Brain pericyte (primary cell): ENCODE measurements at regions not wholly inside any gene's neighbourhood (a gene's known extent, or its start where the extent isn't known, plus 50 kb on each side); places are given as distances from the start of the nearest gene placed in this dataset.

Experiments
- DNase-seq: peaks from one replicate; pipeline ENCODE4 v3.0.0-alpha.2; 2012; ENCODE audit warnings: low read depth, low spot score

DNA sequence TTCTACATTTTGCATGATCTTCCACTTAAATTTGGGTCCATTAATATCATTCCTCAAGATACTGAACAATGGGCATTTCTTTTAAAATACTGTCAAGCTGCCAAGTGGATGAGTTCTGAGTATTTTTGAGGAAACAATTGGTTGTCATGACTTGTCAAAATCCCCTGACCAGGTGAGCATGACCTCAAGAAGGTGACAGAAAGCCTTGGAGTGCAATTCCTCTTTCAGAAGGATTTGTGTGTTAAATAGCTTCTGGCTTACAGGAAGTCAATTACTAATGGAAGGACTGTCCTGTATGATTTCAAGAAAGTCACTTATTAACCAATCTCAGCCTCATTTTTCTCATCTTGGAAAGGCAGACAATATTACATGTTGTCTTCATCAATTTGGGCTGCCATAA is 460.6 kb downstream of the TSN start:
- no peak for DNase-seq

DNA sequence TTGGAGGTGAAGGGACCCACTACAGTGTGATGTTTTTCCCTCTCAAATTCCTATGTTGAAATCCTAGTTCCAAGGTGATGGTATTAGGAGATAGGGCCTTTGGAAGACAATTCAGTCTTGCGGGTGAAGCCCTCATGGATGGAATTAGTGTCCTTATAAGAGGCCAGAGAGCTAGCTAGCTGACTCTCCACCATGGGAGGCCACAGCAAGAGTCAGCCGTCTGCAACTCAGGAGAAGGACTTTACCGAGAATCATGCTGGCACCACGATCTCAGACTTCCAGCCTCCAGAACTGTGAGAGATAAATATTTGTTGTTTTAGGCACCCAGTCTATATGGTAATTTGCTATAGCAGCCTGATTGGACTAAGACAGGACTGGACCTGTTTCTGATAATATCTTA is 461.4 kb downstream of the TSN start:
- DNase-seq, result no peak

DNA sequence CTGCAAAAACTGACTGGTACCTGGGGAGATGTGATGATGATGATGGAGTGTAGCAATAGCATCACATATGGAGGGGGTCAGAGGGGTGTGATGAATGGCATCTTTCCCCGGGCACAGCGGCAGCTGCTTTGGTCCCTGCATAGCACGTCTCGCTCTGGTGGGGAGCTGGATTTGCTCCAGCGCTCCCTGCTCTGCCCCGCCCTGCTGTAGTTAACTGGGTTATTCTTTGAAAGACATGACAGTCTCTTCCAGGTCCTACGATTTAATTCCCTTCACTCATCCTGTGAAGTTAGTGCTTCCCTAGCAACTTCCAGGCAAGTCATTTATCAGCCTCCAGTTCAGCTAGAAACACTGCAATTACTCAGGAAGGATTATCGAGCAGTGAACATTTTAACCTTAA is 463.1 kb downstream of the TSN start:
- DNase-seq, result no peak

DNA sequence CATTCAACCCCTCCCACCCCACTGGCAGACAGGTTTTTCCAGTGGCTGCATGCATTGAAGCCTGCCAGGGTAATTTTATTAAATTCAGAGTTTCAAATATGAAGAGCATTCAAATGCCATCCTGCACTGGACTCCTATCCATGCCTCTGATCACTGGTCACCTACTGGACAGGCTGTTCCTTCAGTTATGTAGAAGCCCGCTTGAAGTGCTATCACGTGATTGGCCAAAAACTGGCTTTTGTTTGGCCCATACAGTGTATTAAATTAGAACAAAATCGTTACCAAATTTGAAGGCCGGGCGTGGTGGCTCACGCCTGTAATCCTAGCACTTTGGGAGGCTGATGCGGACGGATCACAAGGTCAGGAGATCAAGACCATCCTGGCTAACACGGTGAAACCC is 464.1 kb downstream of the TSN start:
- no peak for DNase-seq

DNA sequence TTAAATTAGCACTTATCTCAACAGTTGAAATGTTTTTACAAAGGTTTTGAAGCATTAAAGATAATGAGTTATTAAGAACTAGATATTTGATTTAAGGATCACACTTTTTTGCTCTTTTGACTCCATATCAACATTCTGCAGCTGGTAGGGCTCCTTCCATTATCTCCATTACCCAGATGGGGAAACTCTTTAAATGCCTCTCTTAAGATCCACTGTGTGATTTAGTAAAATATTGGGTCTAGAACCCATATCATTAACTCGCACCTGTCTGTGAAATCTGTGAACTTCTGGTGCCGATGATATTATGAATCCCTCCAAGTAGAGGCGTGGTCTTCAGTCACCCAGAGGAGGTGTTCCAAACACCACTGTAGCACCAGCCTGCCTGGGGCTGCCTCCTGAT is 466.2 kb downstream of the TSN start:
- DNase-seq, result no peak

DNA sequence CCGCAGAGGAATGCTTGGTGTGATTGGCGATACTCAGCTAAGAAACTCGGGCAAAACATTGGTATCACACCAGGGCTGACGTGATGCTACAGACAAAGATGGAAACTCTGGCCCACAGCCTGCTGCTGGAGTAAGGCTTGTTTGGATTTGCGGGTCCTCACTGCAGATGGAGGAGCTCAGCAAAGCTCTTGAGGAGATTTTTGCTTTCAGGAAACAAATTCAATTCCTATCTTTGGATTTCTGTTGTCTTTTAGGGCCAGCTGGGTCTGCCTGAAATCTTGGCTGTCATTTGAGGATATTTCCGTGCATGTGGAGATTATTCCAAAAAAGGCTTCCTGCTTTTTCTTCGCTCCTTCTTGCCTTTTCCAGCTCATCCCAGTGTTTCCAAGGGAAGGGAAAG is 475.8 kb downstream of the TSN start:
- no peak for DNase-seq

DNA sequence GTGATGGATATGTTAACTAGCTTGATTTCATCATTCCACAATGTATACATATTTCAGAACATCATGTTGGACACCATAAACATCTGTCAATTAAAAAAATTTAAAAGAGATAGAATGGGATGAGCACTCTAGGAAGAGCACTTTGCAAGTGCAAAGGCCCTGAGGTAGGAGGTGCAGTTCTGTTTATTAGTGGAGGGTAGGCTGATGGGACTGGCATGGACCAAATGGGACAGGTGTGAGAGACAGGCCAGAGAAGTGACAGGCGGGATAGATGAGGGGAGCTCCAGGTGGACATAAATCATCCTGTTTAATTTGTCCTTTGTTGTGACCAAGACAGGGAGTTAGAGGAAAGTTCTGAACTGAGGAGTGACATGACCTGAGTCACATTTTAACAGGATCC is 477.9 kb downstream of the TSN start:
- no peak for DNase-seq

DNA sequence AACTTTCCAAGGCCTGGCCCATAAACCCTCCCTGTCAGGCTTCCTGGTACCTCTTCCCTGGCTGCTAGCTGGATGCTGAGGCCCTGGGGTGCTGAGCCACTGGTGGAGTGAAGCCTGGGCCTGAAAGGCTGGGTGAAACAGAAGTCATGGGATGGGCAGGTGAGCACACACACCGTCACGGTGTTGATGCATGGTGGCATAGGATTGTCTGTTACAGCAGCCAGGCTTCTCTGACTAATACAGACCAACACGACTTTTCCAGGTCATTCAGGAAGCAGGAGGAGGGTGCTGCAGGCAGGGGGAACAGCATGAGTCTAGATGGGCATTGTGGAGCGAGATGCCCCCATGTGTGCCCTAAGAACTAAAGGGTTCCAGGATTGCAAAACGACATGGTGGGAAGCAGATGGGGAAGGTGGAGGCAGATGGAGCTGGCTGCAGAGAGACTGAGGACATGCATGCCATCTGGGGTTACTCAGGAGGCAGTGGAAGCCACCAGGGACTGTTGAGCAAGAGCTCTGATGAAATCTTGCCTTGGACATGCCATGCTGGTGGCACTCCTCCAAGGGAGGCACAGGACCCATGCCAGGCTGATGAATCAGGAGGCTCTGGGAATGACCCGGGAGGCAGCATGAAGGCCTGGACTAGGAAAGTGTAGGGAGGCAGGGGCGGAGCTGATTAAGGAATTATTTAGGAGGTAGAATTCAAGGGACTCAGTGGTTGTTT is 480.9 kb downstream of the TSN start:
- peak; percentile 3 for DNase-seq

DNA sequence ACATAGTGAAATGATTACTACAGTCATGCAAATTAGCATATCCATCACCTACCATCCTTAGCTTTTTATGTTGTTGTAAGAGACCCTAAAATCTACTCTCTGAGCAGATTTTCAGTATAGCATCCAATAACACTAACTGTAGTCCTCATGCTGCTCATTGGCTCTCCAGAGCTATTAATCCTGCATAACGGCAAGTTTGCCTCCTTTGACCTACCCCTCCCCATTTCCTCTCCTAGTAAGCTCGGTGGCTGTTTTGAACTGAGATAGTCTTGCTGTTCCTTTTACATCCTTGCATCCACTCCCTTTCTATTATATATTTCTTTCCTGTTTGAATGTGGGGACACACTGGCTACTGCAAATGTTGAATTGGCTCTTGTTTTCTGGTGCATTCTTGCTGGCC is 481.5 kb downstream of the TSN start:
- DNase-seq, result no peak

DNA sequence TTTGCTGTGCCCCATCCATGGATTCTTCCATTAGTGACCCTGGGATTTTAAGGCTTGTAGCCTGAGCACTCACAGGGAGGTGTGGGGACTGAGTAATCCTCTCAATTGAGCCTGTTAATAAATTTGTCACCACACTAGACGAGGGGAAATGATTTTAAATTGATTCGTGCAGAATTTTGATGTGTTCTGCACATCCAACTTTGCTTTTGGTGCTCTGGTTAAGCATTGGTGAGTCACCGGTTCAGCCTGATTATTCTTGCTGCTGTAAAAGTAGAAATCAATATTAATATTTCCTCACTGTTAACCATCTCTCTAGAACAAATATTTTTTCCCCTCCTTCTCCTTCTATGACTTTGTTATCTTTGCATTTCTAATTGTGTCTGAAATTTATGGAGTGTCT is 482.0 kb downstream of the TSN start:
- DNase-seq, result no peak

DNA sequence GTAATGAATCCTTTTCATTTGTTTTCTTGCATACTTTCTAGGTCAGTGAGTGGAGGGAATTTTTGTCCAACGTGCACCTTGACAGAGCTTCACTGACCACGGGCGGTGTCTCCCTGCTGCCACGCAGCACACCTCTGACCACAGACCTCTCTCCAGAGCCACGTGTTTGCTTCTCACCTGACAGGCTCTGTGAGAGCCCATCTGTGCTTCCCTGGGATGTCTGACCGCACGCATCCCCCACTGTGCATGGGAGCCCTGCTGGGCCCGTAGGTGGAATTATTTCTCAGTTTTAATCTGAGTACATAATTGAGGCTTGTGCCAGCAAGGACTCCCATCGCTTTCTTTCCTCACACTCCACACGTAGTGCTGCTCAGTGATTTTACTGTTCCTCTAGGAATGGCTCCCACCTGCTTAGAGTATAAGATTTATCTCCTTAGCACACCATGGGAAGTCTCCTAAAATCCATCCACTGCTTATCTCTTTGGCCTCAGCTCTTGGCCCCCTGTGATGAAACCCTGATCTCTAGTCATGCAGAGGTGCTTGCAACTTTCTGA is 482.6 kb downstream of the TSN start:
- no peak for DNase-seq

DNA sequence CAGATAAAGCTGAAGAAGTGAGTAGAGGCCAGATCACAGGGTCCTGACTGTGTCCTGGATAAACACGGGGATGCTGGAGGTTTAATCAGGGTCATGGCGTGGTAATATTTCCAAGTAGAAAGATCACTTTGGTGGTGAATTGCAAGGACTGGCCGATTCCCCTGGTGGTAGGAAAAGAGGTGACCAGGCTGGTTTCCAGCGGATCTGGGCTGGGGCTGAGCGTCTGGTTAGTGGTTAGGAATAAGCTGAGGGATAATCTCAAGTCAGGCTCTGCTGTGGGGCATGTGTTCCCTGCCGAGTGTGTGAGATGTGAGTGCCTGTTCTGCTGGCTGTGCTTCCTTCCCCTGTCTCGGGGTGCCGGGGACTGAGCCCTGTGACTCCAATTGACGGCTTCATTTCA is 484.0 kb downstream of the TSN start:
- DNase-seq, result no peak

DNA sequence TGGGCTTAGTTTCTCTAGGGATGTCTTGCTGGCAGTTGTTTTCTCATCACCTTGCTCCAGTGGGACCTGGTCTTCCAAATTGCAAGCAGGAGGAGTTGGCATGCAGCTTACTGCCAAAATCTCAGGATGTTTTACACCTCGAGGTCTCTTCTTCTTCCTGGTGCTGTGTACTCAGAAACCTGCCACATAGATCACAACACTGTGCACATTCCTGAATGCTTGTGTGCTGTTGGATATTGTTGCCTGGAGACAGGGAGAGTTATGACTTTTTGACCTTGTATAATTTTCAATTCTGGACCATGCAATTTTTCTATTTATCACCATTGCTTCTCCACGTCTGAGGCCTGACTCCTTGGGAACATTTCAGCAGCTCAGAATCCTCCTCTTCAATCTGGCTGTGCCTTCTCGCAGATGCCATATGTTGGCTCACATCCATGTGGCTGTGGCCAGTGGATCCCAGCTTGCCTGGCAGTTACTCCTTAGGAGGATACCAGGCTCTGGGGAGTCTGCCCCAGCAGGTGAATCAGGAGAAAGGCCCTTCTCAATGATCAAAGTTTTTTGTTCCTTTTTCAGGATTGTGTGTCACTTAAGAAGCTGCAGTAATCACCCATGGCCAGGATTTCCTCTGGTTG is 489.3 kb downstream of the TSN start:
- DNase-seq, result no peak

DNA sequence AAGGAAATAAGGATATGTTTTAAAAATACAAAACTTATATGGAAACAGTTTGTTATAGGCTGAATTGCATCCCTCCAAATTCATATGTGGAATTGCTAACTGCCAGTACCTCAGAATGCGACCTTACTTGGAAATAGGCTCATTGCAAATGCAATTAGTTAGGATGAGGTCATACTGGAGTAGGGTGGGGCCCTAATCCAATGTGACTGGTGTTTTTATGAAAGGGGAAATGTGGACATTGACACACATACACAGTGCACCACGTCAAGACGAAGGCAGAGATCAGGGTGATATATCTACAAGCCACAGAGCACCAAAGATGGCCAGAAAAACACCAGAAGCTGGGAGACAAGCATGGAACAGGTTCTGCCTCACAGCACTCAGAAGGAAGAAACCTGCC is 494.2 kb downstream of the TSN start:
- no peak for DNase-seq

DNA sequence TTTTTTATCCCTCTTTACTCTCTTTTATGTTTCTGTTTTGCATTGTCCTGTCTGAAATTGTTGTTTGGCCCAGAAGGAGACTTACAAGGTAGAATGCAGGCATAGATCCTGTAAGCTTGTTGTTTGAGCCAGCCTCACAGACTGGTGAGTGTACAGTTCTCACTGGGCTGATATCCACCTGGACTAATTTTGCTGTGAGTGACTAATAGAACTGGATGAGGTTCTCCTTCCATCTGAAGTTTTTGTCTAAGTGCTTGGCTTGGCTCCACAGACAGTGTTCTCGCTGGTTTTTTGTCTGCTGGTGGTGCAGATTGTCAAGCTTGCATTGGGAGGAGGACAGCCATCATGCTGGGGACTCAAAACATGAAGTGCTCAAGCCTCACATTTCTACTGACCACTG is 495.7 kb downstream of the TSN start:
- DNase-seq, result no peak

DNA sequence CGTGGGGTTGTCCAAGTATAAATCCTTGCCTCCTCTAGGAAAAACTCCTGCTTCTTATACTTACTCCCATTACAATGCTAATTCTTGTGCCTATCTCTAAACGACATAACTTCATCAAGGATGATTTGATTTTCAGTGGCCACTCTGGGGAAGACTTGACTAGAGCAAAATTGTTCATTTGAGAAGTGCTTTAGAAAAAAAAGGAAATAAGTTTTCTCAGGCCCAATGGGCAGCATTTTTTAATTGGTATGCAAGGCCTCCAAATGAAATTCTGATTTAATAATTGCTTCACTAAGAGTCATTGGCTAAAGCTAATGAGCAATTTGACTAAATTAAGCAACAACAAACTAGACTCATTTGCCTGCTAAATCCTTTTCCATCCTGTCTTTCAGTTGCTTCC is 496.1 kb downstream of the TSN start:
- no peak for DNase-seq

DNA sequence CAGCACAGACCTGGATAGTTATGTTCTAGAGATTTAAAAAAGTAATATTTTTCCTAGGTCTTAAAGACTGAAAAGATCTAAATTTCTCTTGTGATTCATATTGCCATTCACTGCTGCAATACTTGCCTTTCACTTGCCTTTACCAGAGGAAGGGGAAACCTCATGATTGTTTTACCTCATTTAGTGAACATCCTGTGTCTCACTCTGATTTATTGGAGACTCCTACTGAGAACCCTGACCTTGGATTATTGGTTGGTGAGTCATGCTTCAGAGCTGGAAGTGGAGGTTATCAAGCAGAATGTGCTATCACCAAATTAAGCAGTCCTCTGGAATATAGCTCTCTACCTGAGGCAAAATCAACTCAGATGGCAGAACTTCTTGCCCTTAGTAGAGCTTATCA is 500.5 kb downstream of the TSN start:
- DNase-seq, result no peak

DNA sequence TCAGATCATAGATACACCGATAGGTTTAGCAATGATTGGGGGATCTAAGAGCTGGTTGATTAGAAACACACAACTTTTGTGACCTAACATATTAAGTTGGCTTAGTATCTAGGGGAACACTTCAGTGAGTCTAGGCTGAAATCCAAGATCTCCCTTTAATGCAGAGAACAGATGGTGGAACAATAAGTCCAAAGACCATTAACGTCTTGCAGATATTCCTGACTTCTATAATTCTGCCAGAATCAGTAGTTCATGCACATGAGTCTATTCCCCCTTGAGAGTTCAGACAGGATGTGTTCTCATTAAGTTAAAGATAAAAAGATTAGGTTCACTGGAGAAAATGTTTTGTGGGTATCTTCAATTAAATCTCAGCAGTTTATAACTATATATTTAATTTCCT is 506.5 kb downstream of the TSN start:
- no peak for DNase-seq

DNA sequence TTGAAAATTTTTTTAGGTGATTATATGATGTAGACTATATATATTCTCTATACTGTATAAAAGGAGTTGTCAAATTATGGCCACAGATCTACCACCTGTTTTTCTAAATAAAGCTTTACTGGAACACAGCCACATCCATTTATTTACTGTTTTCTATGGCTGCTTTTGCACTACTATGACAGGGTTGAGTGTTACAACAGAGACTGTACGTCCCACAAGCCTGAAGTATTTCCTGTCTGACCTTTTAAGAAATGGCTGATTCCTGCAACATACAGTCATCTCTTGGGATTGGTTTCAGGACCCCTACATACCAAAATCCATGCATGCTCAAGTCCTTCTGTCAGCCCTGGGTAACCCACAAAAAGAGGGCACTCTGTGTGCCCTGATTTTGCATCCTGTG is 508.3 kb downstream of the TSN start:
- no peak for DNase-seq

DNA sequence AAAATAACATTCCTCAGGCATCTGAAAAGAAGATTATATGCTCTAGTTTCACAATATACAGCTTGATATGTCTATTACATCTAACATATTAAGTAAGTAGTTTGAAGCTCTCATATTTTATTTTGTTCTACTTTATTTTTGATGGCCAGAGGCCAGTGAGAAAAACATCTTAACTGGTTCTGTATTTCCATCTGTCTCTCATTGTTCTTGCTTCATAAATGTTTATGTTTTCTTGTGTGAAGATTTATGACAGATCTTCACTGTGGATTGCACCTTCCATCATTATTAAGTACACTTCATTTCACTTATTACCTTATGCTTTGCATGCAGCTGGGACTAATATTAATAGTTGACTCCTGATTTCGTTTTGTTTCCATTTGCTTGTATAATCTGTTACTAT is 511.2 kb downstream of the TSN start:
- no peak for DNase-seq

DNA sequence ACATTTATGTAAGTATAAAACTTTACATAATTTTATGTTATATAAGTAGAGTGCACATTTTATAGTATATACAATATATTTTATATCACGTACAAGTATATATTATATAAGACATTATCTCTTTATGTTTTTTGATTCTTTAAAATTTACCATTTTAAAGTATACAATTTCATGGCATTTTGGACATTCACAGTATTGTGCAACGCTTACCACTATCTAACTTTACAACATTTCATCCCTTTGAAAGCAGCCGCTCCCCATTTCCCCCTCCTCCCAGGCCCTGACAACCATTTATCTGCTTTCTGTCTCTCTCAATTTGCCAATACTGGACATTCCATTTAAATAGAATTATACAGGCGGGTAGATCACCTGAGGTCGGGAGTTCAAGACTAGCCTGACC is 512.5 kb downstream of the TSN start:
- DNase-seq, result no peak

DNA sequence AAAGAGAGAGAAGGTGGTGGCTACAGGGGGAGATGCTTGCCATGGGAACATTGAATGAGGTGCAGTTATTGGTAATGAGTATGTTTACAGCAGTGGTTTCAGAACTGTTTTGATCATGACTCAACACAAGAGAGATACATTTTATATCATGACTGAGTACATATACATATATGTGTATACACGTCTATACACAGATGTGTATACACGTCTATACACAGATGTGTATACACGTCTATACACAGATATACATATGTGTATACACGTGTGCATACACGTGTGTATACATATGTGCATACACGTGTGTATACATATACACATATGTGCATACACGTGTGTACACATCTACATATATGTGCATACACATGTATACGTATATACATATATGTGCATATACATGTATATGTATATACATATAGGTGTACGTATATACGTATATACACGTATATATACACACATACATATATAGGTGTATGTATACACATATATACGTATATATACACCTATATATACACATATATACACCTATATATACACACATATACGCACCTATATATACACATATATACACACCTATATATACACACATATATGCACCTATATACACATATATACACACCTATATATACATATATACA is 518.5 kb downstream of the TSN start:
- DNase-seq, result no peak

DNA sequence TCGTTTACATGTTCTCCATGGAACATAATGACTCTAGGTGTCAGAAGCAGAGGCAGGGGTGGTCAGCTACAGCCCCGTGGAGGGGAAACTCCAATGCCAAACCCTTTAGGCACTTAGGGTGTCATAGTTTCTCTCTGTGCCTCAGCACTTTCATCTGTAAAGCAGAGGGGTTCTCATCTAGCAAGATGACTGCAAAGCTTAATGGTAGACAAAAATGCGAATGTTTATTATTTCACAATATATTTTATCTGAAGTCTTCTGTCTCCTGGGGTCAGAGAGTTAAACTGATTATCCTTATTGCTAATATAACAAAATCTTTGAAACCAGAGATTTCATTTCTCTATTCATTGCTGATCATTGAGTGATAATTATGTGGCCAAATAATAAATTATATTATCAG is 522.5 kb downstream of the TSN start:
- DNase-seq, result no peak
